GM06990 (cell line): ENCODE measurements at regions not wholly inside any gene's neighbourhood (a gene's known extent, or its start where the extent isn't known, plus 50 kb on each side); places are given as distances from the start of the nearest gene placed in this dataset.
A peak's percentile ranks its signal among the peaks of the same experiment; 100 is the strongest.

Experiments
- DNase-seq: peaks from one replicate; pipeline ENCODE4 v3.0.0-alpha.2; 2011; ENCODE audit not compliant: insufficient read length; ENCODE audit errors: extremely low read depth
- H3K27me3 ChIP-seq: replicated peaks from 2 replicates; pipeline ENCODE4 v1.6.0; 2011; ENCODE audit warnings: low read length; ENCODE audit not compliant: control insufficient read depth, insufficient read depth
- H3K36me3 ChIP-seq: 2 replicates; pipeline ENCODE4 v1.5.1; 2011; ENCODE audit warnings: low read length; ENCODE audit not compliant: control insufficient read depth, insufficient read depth
- H3K4me3 ChIP-seq: replicated peaks from 2 replicates; pipeline ENCODE4 v1.5.1; 2011; ENCODE audit warnings: low read depth, mild to moderate bottlenecking, control low read depth, low read length
- TF ChIP-seq, protein P1 (sequence below): IDR thresholded peaks from 2 replicates; pipeline ENCODE4 v1.5.1; 2011; ENCODE audit warnings: low read length, control low read depth, mild to moderate bottlenecking, inconsistent platforms; ENCODE audit not compliant: insufficient read depth, poor library complexity, severe bottlenecking

DNA sequence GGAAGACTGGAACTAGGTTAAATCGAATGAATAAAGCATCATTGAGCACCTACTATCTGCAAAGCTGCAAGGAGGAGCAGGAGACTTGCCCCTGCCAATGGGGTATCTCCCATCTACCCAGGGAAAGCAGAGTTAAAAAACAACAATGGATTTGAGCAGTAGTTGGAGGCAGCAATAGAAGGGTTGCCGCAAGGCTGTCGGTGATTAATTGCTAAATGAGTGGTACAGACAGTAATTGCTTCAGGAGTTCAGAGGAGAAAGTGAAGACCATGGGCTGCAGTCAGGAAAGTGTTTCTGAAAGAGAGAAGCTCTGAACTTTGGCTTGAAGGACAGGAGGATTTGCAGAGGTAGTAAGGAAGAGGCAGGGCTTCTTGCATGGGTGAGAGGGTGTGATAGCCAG, 152.9 kb downstream of the ACTL8 start:
- no peak for DNase-seq
- TF ChIP-seq, protein P1, sequence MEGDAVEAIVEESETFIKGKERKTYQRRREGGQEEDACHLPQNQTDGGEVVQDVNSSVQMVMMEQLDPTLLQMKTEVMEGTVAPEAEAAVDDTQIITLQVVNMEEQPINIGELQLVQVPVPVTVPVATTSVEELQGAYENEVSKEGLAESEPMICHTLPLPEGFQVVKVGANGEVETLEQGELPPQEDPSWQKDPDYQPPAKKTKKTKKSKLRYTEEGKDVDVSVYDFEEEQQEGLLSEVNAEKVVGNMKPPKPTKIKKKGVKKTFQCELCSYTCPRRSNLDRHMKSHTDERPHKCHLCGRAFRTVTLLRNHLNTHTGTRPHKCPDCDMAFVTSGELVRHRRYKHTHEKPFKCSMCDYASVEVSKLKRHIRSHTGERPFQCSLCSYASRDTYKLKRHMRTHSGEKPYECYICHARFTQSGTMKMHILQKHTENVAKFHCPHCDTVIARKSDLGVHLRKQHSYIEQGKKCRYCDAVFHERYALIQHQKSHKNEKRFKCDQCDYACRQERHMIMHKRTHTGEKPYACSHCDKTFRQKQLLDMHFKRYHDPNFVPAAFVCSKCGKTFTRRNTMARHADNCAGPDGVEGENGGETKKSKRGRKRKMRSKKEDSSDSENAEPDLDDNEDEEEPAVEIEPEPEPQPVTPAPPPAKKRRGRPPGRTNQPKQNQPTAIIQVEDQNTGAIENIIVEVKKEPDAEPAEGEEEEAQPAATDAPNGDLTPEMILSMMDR, result no peak
- Histone ChIP-seq H3K27me3 (no peaks in the 10 kb centered on the region), H3K4me3 (no peak overlapping the region), H3K36me3 (no peaks in the 10 kb centered on the region)

DNA sequence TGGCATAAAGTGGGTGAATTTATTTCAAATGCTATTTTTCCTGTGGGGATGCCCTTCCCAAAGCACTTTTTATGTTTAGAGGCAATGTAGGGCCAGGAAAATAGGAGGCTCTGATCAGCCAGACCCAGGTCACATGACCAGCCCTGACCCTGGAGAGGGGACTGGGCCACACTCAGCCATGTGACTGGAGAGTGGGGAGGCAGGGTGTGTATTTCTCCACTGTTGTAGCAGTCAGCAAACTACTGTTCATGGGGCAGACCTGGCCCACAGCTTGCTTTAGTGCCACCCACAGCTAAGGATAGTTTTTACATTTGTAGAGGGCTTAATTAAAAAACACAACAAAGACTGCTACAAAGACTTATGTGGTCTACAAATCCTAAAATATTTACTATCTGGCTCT, 153.8 kb downstream of the ACTL8 start:
- no peak overlapping the region for H3K4me3 ChIP-seq
- TF ChIP-seq, protein P1, result no peak
- no peaks in the 10 kb centered on the region for H3K36me3 ChIP-seq
- no peaks in the 10 kb centered on the region for H3K27me3 ChIP-seq
- no peak for DNase-seq

DNA sequence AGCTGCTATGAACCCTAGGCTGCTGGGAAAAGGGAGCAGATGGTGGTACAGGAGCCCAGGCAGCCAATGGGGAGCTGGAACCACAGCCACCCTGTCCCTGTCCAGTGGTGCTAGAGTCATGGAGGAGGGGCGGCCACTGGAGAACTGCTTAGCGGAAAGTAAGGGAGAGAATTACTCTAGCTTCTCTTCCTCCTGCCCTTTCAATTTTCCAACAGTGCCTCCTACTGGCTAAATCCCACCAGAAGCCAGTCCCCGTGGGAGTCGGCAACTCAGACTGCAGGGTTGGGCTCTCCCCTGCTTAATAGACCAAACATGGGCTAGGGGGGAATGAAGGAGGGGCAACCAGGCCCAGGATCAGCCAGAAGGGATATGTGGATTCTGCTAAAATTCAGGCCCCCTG, 154.5 kb downstream of the ACTL8 start:
- TF ChIP-seq, protein P1, result peak; percentile 21
- H3K27me3 ChIP-seq, result no peaks in the 10 kb centered on the region
- no peak for DNase-seq
- no peak overlapping the region for H3K4me3 ChIP-seq
- no peaks in the 10 kb centered on the region for H3K36me3 ChIP-seq

DNA sequence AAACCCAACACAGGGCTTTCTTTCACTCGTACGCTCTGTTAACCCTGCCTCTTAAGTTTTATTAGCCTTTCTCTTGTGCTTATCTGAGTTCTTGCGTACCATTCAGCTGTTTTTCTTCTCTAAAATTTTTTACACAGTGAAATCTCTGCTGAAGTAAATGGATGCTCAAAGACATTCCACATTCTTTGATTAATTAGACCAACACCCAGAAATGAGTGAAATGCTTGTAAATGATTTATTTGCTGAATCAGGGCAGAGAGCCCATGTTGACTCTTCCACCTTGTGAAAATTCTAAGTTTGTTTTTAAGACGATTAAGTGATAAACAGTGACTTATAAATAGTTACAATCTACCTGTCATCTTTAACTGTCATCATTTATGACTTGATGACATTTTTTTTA, 156.7 kb downstream of the ACTL8 start:
- H3K27me3 ChIP-seq, result no peaks in the 10 kb centered on the region
- TF ChIP-seq, protein P1, result no peak
- no peak for DNase-seq
- no peak overlapping the region for H3K4me3 ChIP-seq
- H3K36me3 ChIP-seq, result no peaks in the 10 kb centered on the region

DNA sequence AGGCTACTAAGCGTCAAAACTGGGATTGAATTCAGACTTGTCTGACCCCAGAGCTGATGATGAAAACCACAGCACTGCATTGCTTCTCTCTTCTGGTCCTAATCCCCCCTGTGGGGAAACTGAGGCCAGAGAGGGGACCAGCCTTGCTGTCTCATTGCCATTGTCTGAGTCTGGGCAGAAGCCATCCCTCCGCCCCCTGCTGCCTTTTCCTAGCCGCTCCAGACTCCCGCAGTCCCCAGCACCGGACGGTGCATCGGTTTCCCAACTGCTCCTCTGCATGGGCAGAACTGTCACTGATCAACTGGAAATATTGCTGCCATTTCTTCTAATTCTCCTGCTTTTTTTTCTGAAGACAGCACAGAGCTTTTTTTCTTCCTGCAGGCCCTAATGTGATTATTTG, 157.4 kb downstream of the ACTL8 start:
- no peaks in the 10 kb centered on the region for H3K36me3 ChIP-seq
- no peak overlapping the region for H3K4me3 ChIP-seq
- no peak for DNase-seq
- no peaks in the 10 kb centered on the region for H3K27me3 ChIP-seq
- TF ChIP-seq, protein P1, result no peak

DNA sequence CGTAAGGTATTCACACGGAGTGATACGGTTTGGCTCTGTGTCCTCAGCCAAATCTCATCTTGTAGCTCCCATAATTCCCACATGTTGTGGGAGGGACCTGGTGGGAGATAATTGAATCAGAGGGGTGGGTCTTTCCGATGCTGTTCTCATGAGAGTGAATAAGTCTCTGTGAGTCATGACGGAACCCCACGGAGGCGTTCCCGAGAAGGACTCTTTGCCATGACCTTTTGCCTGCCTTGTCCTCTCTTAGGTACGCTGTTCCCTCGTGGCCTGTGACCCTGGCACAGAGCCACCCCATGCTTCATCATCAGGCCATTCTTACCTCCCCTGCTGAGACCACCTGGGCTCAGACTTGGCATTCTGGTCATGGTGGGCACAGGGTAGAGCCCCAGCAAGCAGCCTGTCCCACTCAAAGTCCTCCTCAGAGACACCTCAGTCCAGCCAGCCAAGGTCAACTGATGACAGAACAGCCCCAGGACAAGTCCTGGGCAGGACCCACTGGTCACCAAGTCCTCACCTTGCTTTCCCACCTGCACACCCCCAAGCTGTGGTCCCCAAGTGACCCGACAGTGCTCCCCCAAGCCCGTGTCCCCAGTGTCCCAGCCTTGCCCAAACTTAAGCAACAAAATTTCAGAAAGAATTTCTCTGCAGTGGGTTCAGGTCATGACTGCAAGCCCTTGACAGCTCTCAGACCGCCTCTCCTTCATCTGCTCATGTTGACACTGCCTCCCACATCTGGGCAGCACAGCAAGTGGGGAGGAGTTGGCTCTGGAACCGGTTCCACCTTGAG, 158.4 kb downstream of the ACTL8 start:
- no peak for DNase-seq
- H3K36me3 ChIP-seq, result no peaks in the 10 kb centered on the region
- no peak overlapping the region for H3K4me3 ChIP-seq
- TF ChIP-seq, protein P1, result no peak
- no peaks in the 10 kb centered on the region for H3K27me3 ChIP-seq
